Large intestine (tissue), 3 donors: ENCODE measurements at regions not wholly inside any gene's neighbourhood (a gene's known extent, or its start where the extent isn't known, plus 50 kb on each side); places are given as distances from the start of the nearest gene placed in this dataset.
"Not testable (repeated sequence)": the region's sequence is repeated elsewhere in the genome, so short reads cannot be mapped to it uniquely, and the experiment has no call there.

Experiments used
- DNase-seq, 2 donors: peaks; one replicate each; pipeline versions ENCODE4 v3.0.0 to v3.0.0-alpha.2; 2013
- H3K27ac ChIP-seq: one replicate; pipeline ENCODE4 v1.5.1; 2013; ENCODE audit warnings: low read length
- H3K27me3 ChIP-seq: 2 replicates; pipeline ENCODE4 v1.6.1; 2013; ENCODE audit warnings: low read length; ENCODE audit not compliant: control insufficient read depth, insufficient read depth
- H3K36me3 ChIP-seq: 2 replicates; pipeline ENCODE4 v1.6.1; 2013; ENCODE audit warnings: low read length; ENCODE audit not compliant: control insufficient read depth, insufficient read depth
- H3K4me1 ChIP-seq: one replicate; pipeline ENCODE4 v1.6.1; 2013; ENCODE audit warnings: low read length; ENCODE audit not compliant: control insufficient read depth, insufficient read depth
- H3K4me3 ChIP-seq: one replicate; pipeline ENCODE4 v1.5.1; 2013; ENCODE audit warnings: low read length
- H3K9me3 ChIP-seq: one replicate; pipeline ENCODE4 v1.6.1; 2013; ENCODE audit warnings: mild to moderate bottlenecking, low read depth, low read length, moderate library complexity; ENCODE audit not compliant: control insufficient read depth
- WGBS: methylation state at CpG from one replicate; pipeline ENCODE4 v1.1.5; 2013; ENCODE audit warnings: low lambda C conversion rate; ENCODE audit not compliant: insufficient coverage; 5-methylcytosine and 5-hydroxymethylcytosine counted together

- DNase-seq: no peak
- no peak overlapping the region for H3K27ac ChIP-seq
- H3K27me3 ChIP-seq: no peaks in the 10 kb centered on the region
- no peak overlapping the region for H3K4me3 ChIP-seq
- peaks cover 9% of the 10 kb centered on the region for H3K4me1 ChIP-seq
- H3K36me3 ChIP-seq: no peaks in the 10 kb centered on the region
- 100% methylated on average over 1 of the region's 2 CpGs for WGBS
- no peaks in the 10 kb centered on the region for H3K9me3 ChIP-seq
These were observed 261.1 kb upstream of the TRIB2 start for GRCh38 chr2:12455661-12456060.

DNA sequence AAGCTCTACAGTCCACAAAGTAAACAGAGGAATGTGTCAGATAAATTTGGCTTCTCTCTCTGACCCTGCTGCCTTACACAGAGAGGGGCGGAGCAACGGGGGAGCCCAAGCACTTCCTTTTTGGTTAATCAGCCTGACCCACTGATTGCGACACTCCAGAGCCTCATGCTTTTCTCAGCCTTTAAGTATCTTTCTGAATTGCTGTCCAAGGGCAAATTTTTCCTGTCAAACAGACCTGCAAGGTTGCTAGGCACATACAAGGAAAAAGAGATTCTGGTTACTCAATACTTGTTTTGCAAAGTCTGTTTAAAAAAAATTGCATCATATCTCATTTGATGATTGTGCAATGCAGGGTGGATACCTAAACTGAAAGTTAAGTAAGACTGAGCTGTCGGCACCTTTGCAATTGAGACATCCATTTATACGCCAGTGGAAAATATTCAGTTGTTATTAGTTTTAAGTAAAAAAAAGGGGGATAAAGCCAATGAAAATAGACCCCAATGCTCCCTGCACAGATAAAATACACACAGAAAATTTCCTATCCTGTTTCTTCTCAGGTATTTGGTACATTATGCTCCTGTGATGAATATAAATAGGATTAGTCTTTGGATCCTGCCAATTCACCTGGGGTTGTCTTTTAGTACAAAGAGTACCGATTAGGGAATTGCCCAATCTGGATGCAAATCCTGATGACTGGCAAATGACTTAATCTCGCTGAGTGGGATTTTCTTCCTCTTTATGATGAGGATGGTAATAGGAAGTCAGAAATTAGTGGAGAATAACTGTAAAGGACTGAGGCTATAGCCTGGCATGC, 260.2 kb upstream of the TRIB2 start:
- H3K36me3 ChIP-seq: no peaks in the 10 kb centered on the region
- H3K9me3 ChIP-seq: no peaks in the 10 kb centered on the region
- WGBS: 60% methylated on average over 1 of the region's 7 CpGs
- peak; percentile 84 to 94 for DNase-seq
- peaks cover 9% of the 10 kb centered on the region for H3K4me1 ChIP-seq
- H3K27me3 ChIP-seq: no peaks in the 10 kb centered on the region
- H3K4me3 ChIP-seq: no peak overlapping the region
- peak overlapping the region; percentile 56 for H3K27ac ChIP-seq

- no peak overlapping the region for H3K4me3 ChIP-seq
- H3K4me1 ChIP-seq: peaks cover 9% of the 10 kb centered on the region
- H3K27ac ChIP-seq: no peak overlapping the region
- no peak for DNase-seq
- no peaks in the 10 kb centered on the region for H3K27me3 ChIP-seq
- no peaks in the 10 kb centered on the region for H3K36me3 ChIP-seq
- WGBS: no CpG with 5 or more reads among the region's 3 CpGs
- H3K9me3 ChIP-seq: no peaks in the 10 kb centered on the region
These were observed 258.9 kb upstream of the TRIB2 start for GRCh38 chr2:12457831-12458230.

DNA sequence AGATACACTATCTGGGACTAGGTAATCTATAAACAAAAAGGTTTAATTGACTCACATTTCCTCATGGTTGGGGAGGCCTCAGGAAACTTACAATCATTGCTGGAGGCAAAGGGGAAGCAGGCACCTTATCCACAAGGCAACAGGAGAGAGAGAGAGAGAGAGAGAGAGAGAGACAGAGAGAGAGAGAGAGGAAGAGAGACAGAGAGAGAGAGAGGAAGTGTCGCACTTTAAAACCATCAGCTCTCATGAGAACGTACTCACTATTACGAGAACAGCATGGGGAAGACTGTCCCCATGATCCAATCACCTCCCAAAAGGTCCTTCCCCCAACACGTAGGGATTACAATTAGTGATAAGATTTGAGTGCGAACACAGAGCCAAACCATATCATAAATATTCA, 253.5 kb upstream of the TRIB2 start:
- H3K36me3 ChIP-seq: no peaks in the 10 kb centered on the region
- H3K27me3 ChIP-seq: no peaks in the 10 kb centered on the region
- H3K27ac ChIP-seq: no peak overlapping the region
- no CpG with 5 or more reads among the region's 5 CpGs for WGBS
- no peaks in the 10 kb centered on the region for H3K4me1 ChIP-seq
- no peak for DNase-seq
- peaks cover 3% of the 10 kb centered on the region for H3K9me3 ChIP-seq
- H3K4me3 ChIP-seq: no peak overlapping the region

- no peaks in the 10 kb centered on the region for H3K27me3 ChIP-seq
- H3K27ac ChIP-seq: no peak overlapping the region
- no peaks in the 10 kb centered on the region for H3K36me3 ChIP-seq
- no peak for DNase-seq
- peaks cover 3% of the 10 kb centered on the region for H3K9me3 ChIP-seq
- WGBS: no CpG with 5 or more reads among the region's 5 CpGs
- no peaks in the 10 kb centered on the region for H3K4me1 ChIP-seq
- no peak overlapping the region for H3K4me3 ChIP-seq
These were observed 251.1 kb upstream of the TRIB2 start for GRCh38 chr2:12465631-12466135.

- Histone ChIP-seq H3K4me3 (no peak overlapping the region), H3K27me3 (no peaks in the 10 kb centered on the region), H3K27ac (no peak overlapping the region), H3K9me3 (peaks cover 3% of the 10 kb centered on the region), H3K4me1 (no peaks in the 10 kb centered on the region), H3K36me3 (no peaks in the 10 kb centered on the region)
- WGBS: no CpG with 5 or more reads among the region's 4 CpGs
- DNase-seq: no peak
These were observed 249.4 kb upstream of the TRIB2 start for GRCh38 chr2:12467303-12467702.

- no CpG with 5 or more reads among the region's 3 CpGs for WGBS
- H3K9me3 ChIP-seq: no peaks in the 10 kb centered on the region
- no peaks in the 10 kb centered on the region for H3K27me3 ChIP-seq
- no peak overlapping the region for H3K4me3 ChIP-seq
- H3K4me1 ChIP-seq: no peaks in the 10 kb centered on the region
- H3K27ac ChIP-seq: no peak overlapping the region
- no peaks in the 10 kb centered on the region for H3K36me3 ChIP-seq
- peak in 1 of 2 donors; percentile 35 for DNase-seq
These were observed 247.6 kb upstream of the TRIB2 start for GRCh38 chr2:12469141-12469561.

- not testable (repeated sequence) for DNase-seq, H3K27me3 ChIP-seq, H3K9me3 ChIP-seq, H3K36me3 ChIP-seq, H3K4me1 ChIP-seq, H3K4me3 ChIP-seq, H3K27ac ChIP-seq
These were observed 244.5 kb upstream of the TRIB2 start for GRCh38 chr2:12472265-12472664.

DNA sequence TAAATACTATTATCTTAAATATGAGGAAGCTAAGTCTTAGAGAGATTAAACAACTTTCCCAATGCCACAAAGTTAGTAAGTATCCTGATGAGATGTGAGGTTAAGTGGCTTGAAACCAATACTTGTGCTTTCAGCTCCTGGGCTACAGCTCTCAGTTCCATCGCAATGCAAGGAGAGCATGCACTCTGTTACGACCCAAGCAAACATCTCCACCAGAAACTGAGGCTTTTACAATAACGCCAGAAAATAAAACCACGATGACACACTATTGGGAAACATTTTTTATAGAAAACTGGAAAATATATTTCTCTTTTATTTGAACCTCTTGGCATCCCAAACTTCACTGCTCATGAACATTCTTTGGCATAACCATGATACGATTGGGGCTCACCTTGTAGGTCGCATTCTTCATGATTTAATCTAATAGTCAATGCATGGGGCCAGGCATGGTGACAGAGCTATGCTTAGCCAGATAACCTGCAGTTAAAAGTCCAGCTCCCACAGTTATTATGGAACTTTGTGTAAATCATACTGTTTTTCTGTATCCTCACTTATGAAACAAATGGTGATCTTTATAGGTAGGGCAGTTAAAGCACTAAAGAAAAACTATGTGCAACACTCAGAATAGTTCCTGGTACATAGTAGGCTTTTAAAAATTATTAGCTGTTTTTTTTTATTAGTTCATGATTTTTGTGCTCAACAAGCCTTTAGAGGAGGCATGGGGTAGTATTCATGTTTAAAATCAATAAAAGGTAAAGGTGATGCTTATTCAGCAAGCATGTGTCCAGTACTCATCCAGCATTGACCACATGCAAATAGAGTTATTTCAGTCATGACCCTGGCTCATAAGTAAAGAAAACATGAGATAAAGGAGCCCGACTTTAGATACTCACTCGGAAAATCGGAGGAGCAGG, 238.3 kb upstream of the TRIB2 start:
- Histone ChIP-seq H3K27me3 (no peaks in the 10 kb centered on the region), H3K4me1 (no peaks in the 10 kb centered on the region), H3K9me3 (no peaks in the 10 kb centered on the region), H3K4me3 (no peak overlapping the region), H3K27ac (no peak overlapping the region), H3K36me3 (no peaks in the 10 kb centered on the region)
- peak in 1 of 2 donors; percentile 17 for DNase-seq
- 100% methylated on average over 1 of the region's 9 CpGs for WGBS

- Histone ChIP-seq H3K27me3 (no peaks in the 10 kb centered on the region), H3K27ac (no peak overlapping the region), H3K4me1 (no peaks in the 10 kb centered on the region), H3K36me3 (no peaks in the 10 kb centered on the region), H3K9me3 (no peaks in the 10 kb centered on the region), H3K4me3 (no peak overlapping the region)
- no CpG with 5 or more reads among the region's 1 CpG for WGBS
- DNase-seq: no peak
These were observed 237.6 kb upstream of the TRIB2 start for GRCh38 chr2:12479065-12479601.
